ENCODE measurements at regions not wholly inside any gene's neighbourhood (a gene's known extent, or its start where the extent isn't known, plus 50 kb on each side); places are given as distances from the start of the nearest gene placed in this dataset.

DNA sequence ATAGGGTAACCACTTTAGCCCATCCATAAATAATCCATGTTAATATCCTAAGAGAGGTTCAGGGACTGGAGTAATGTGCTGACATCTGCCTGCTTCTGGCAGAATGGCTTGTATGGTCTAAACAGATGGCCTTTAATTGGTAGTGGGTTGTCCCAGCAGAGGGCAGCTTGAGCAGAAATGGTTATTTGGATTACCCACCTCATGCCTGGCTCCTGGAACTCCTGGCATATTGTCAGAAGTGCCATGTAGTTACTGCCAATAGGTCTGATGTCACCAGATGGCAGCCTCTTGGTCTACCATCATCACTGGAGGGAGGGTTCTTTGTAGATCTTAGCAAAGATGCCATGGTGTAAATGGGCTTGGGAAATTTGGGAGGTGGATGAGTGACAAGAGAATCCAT lies 157.5 kb upstream of the SOX9 start:
- Histone ChIP-seq H3K36me3 (ENCODE audit: control insufficient read depth in 2 of 4, insufficient read depth in 4 of 4, low read length in 3 of 4) (no peaks in the 10 kb centered on the region), H2AFZ (ENCODE audit: low read length) (no peak overlapping the region), H3K4me1 (replicated peaks in 1 of 4; ENCODE audit: control insufficient read depth in 3 of 4, insufficient read depth in 4 of 4, low read length in 3 of 4) (no peaks in the 10 kb centered on the region), H4K91ac (replicated peaks; ENCODE audit: insufficient read length, low read length) (no peak overlapping the region), H3K9ac (replicated peaks in 1 of 4; ENCODE audit: extremely low read depth in 1 of 4, low read depth in 3 of 4, low read length in 3 of 4) (no peak overlapping the region), H3K14ac (ENCODE audit: insufficient read length) (no peak overlapping the region), H2BK120ac (replicated peaks; ENCODE audit: low read depth, low read length) (no peak overlapping the region), H2AK5ac (ENCODE audit: low read depth, low read length) (no peak overlapping the region), H3K4ac (replicated peaks; ENCODE audit: insufficient read length, low read depth, low read length) (no peak overlapping the region), H3K27ac (ENCODE audit: low read depth, low read length) (no peak overlapping the region), H4K5ac (ENCODE audit: insufficient read length, low read depth, low read length) (no peak overlapping the region), H3K9me3 (ENCODE audit: insufficient read depth in 2 of 2, low read depth in 1 of 2, low read length in 1 of 2) (no peaks in the 10 kb centered on the region), H3K56ac (replicated peaks; ENCODE audit: insufficient read length, low read depth, low read length) (no peak overlapping the region), H3K79me2 (ENCODE audit: control insufficient read depth in 1 of 2, insufficient read depth in 2 of 2, low read length in 2 of 2) (no peaks in the 10 kb centered on the region), H3K23me2 (ENCODE audit: low read depth, low read length) (no peaks in the 10 kb centered on the region), H2BK12ac (ENCODE audit: low read depth, low read length) (no peak overlapping the region), H4K20me1 (replicated peaks in 1 of 2; ENCODE audit: control insufficient read depth in 1 of 2, insufficient read depth in 2 of 2, low read length in 2 of 2) (no peaks in the 10 kb centered on the region), H2BK15ac (ENCODE audit: low read length) (no peak overlapping the region), H3K23ac (ENCODE audit: insufficient read length) (no peak overlapping the region), H3K27me3 (replicated peaks in 1 of 4; ENCODE audit: control insufficient read depth in 3 of 4, extremely low read depth in 1 of 4, insufficient read depth in 3 of 4, low read length in 3 of 4) (no peaks in the 10 kb centered on the region), H2BK20ac (ENCODE audit: low read length) (no peak overlapping the region), H2BK5ac (ENCODE audit: low read depth, low read length) (no peak overlapping the region), H3K4me2 (ENCODE audit: insufficient read depth in 1 of 2, low read depth in 2 of 2, low read length in 2 of 2) (no peak overlapping the region), H4K8ac (ENCODE audit: extremely low read depth, insufficient read depth, low read length) (no peak overlapping the region), H3K18ac (ENCODE audit: extremely low read depth, low read length) (no peak overlapping the region), H3K4me3 (ENCODE audit: extremely low read depth in 1 of 4, insufficient read depth in 2 of 4, low read depth in 3 of 4, low read length in 4 of 4) (no peak overlapping the region), H3K79me1 (ENCODE audit: low read depth, low read length) (no peaks in the 10 kb centered on the region)
- DNase-seq (ENCODE audit: low read depth in 1 of 2, low spot score in 2 of 2) (no peak), FAIRE-seq (no peak)
- ChIA-PET POLR2A (ENCODE audit: partially characterized antibody) (no interaction called here), CTCF (ENCODE audit: partially characterized antibody) (no interaction called here)
- TF ChIP-seq RAD21 (IDR thresholded peaks at IDR 0.05 in 1 of 2, conservative IDR thresholded peaks at IDR 0.05 in 1 of 2; ENCODE audit: low read depth in 2 of 2, low read length in 2 of 2): peak in 1 of 2 experiments; percentile 19; a peak in 1 of 4 replicates
- TF ChIP-seq POU5F1 (IDR thresholded peaks at IDR 0.05; ENCODE audit: low read depth, low read length): no peak
- TF ChIP-seq, protein P1, sequence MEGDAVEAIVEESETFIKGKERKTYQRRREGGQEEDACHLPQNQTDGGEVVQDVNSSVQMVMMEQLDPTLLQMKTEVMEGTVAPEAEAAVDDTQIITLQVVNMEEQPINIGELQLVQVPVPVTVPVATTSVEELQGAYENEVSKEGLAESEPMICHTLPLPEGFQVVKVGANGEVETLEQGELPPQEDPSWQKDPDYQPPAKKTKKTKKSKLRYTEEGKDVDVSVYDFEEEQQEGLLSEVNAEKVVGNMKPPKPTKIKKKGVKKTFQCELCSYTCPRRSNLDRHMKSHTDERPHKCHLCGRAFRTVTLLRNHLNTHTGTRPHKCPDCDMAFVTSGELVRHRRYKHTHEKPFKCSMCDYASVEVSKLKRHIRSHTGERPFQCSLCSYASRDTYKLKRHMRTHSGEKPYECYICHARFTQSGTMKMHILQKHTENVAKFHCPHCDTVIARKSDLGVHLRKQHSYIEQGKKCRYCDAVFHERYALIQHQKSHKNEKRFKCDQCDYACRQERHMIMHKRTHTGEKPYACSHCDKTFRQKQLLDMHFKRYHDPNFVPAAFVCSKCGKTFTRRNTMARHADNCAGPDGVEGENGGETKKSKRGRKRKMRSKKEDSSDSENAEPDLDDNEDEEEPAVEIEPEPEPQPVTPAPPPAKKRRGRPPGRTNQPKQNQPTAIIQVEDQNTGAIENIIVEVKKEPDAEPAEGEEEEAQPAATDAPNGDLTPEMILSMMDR (IDR thresholded peaks at IDR 0.05; ENCODE audit: control extremely low read depth in 1 of 3, insufficient read depth in 1 of 3, low read depth in 1 of 3, low read length in 3 of 3): 0 out of 4 replicates have a peak, but pooled peaks of 1 of the 3 experiments have one; percentile 7
